ENCODE measurements at regions not wholly inside any gene's neighbourhood (a gene's known extent, or its start where the extent isn't known, plus 50 kb on each side); places are given as distances from the start of the nearest gene placed in this dataset.

DNA sequence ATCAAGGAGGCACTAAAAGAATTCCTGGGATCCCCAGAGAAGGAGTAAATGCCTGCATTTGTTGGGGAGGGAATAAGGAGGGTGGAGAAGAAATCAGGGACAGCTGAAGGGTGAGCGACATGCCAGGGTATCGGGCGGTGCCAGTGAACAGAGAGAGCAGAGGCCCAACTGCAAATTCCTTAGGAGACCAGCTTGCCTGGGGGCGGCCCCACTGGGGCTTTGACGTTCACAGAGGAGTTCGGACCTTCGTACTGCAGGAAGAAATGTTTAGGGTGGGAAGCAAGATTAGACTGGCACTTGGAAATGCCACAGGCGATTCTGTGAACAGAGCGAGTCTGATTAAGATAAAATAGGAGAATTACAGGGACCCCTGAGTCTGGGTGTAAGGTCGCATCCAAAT lies 65.1 kb upstream of the FGF3 start:
- TF ChIP-seq, protein P1, sequence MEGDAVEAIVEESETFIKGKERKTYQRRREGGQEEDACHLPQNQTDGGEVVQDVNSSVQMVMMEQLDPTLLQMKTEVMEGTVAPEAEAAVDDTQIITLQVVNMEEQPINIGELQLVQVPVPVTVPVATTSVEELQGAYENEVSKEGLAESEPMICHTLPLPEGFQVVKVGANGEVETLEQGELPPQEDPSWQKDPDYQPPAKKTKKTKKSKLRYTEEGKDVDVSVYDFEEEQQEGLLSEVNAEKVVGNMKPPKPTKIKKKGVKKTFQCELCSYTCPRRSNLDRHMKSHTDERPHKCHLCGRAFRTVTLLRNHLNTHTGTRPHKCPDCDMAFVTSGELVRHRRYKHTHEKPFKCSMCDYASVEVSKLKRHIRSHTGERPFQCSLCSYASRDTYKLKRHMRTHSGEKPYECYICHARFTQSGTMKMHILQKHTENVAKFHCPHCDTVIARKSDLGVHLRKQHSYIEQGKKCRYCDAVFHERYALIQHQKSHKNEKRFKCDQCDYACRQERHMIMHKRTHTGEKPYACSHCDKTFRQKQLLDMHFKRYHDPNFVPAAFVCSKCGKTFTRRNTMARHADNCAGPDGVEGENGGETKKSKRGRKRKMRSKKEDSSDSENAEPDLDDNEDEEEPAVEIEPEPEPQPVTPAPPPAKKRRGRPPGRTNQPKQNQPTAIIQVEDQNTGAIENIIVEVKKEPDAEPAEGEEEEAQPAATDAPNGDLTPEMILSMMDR (conservative IDR thresholded peaks at IDR 0.05) = no peak
- no peak for TF ChIP-seq ZFX (IDR thresholded peaks at IDR 0.05)

Data from C4-2B (cell line).